ENCODE measurements at regions not wholly inside any gene's neighbourhood (a gene's known extent, or its start where the extent isn't known, plus 50 kb on each side); places are given as distances from the start of the nearest gene placed in this dataset.

- TF ChIP-seq CTCF (IDR thresholded peaks at IDR 0.05; ENCODE audit: low read depth, low read length), result no peak
- TF ChIP-seq EZH2phosphoT487 (IDR thresholded peaks at IDR 0.05; ENCODE audit: low read depth), result no peak
Measured at GRCh38 chr6:95318137-95318536, 259.2 kb upstream of the MANEA start.
